ENCODE measurements at regions not wholly inside any gene's neighbourhood (a gene's known extent, or its start where the extent isn't known, plus 50 kb on each side); places are given as distances from the start of the nearest gene placed in this dataset.

GRCh38 chr13:94946039-94946438, 233.7 kb upstream of the SOX21 start:
- TF ChIP-seq, protein P1, sequence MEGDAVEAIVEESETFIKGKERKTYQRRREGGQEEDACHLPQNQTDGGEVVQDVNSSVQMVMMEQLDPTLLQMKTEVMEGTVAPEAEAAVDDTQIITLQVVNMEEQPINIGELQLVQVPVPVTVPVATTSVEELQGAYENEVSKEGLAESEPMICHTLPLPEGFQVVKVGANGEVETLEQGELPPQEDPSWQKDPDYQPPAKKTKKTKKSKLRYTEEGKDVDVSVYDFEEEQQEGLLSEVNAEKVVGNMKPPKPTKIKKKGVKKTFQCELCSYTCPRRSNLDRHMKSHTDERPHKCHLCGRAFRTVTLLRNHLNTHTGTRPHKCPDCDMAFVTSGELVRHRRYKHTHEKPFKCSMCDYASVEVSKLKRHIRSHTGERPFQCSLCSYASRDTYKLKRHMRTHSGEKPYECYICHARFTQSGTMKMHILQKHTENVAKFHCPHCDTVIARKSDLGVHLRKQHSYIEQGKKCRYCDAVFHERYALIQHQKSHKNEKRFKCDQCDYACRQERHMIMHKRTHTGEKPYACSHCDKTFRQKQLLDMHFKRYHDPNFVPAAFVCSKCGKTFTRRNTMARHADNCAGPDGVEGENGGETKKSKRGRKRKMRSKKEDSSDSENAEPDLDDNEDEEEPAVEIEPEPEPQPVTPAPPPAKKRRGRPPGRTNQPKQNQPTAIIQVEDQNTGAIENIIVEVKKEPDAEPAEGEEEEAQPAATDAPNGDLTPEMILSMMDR (IDR thresholded peaks at IDR 0.05) = no peak
- no peak for TF ChIP-seq POLR2A (IDR thresholded peaks at IDR 0.05)
